GM18861 (cell line): ENCODE measurements at regions not wholly inside any gene's neighbourhood (a gene's known extent, or its start where the extent isn't known, plus 50 kb on each side); places are given as distances from the start of the nearest gene placed in this dataset.
"Not testable (repeated sequence)": the region's sequence is repeated elsewhere in the genome, so short reads cannot be mapped to it uniquely, and the experiment has no call there.

ENCODE experiments used
- ATAC-seq: cut with Tn5 transposase; IDR thresholded peaks from one replicate; pipeline ENCODE4 v1.9.1; 2021; ENCODE audit not compliant: unreplicated experiment

DNA sequence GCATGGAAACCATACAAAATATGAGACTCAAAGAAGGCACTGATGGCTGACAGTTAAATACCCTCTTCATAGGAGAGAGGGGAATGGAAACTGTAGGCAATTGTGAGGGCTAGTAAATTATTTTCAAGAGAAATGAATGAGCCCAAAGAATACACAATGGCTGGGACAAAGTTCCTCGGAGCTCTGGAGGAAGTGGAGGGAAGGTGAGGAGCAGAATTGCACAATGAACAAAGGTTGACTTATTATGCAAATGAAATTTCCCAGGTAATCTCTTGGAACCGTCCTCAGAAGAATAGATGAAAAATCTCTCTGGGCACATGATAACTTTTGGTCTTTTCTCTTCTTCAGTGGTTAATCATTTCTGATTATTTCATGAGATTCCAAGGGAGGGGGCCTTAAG lies 202.6 kb upstream of the VCX start:
- ATAC-seq, result no peak

DNA sequence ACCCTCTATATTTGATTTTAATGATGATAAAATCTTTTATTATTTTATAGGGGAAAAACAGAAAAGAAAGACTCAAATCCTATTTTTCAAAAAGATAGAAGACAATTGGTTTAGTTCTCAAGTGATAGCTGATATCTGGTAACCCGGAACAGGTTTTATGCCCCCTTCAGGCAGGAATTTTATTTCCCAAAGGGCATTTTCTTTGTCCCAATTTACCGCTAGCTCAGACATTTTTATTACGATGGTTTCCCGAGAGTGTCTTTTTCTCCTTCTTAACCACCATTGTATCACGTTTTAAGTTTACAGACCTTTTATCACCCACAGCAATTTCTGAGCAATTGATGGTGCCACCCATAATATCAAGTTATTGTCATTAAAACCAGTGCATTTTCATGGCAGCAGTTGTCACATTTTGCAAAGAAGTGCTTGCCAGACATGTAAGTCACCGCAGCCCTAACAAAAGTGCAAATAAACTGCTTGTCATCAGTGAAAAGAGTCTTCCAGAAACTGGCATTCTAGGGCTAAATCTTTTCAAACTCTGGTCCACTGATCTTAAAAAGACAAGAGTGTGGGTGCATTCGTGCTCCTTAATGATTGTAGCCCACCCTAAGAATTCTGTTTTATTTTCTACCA lies 204.8 kb upstream of the VCX start:
- ATAC-seq, result no peak

DNA sequence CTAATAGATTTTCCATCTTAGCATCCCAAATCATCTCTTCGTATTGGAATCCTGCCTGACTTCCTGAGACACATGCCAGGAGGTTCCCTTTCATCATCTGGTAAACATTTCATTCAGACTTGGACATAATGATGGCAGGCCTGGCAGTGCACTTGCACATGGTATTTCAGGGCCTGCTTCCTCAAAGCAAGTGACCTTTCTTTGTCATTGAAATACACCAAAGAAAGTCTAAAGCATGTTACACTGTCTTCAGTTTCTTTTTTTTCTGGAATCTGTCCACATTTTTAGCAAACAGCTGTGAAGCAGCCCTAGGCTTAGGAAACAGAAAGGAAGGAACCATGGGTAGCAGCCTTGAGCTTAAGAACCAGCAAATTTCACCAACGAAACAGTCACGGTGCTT lies 205.9 kb upstream of the VCX start:
- no peak for ATAC-seq

DNA sequence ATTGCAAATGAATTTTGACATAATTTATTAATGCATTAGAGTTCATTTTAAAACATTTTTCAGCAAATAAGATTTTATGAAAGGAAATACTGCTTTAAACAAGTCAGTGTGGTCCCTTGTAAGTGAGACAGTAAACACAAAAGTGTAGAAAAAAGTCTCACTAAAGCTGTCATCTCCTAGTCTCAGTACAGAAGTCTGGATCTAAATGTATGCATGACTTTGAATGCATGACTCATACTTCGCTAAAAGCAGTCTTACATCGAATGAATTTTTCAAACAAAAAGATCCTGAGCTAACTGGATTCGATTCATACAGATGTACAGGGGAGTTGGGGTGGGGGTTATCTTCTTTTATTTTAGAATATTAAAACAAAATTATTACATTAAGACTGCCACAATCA lies 207.4 kb upstream of the VCX start:
- no peak for ATAC-seq

DNA sequence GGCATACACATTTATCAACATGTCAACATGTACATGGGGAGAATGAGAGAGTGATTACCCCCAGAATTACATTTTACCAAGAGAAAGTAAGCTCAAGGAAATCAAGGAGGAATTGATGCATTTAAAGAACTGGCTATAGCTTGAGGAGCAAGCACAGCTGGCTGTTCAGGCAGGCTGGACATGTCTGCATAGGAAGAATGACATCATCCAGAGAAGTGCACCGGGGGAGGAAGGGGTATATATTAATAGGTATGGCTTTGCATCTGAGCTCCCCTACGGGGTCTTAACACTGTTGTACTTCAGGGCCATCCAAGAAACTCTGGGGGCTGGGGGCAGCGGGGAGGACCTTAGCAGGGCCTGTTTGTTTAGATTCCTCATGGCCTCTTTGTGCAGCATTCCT lies 222.4 kb upstream of the VCX start:
- ATAC-seq, result no peak

DNA sequence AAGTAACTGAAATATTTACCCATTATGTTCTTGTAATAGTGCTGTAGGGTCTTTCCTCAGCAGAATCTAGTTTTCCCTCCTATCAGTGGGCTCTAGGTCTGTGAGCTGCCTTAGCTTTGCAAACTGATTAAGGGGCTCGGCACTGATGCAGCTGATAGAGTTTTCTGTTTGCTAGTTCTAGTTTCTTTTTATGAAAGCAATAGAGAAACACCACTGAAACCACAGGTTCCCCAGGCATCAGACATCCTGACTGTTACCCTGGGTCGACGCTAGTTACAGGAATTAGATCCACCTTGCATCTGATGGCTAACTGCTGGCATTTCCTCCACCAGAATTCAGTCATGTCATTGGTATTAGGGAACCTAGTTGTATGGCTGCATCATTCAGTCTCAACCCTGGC lies 225.0 kb upstream of the VCX start:
- no peak for ATAC-seq

DNA sequence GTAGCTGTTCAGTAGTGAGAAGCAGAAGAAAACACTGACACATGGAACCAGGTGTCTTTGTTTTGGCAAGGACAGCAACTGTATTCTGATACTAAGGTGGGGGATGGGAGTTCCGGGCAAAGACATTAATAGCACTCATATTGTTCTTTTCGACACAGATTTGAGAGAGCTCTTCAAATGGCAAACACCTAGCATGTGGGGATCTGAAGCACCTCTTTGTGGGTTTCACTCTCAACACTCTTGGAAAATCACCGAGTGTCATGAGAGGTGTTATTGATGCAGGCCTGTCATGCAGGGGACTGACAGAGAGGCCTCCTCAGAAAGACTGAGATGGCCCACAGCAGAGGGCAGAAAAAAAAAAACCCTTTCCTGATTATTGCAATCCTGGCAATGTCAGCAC lies 228.4 kb upstream of the VCX start:
- no peak for ATAC-seq

DNA sequence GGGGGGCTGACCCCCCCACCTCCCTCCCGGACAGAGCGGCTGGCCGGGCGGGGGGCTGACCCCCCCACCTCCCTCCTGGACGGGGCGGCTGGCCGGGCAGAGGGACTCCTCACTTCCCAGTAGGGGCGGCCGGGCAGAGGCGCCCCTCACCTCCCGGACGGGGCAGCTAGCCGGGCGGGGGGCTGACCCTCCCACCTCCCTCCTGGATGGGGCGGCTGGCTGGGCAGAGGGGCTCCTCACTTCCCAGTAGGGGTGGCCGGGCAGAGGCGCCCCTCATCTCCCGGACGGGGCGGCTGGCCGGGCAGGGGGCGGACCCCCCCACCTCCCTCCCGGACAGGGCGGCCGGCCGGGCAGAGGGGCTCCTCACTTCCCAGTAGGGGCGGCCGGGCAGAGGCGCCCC lies 234.3 kb upstream of the VCX start:
- not testable (repeated sequence) for ATAC-seq

DNA sequence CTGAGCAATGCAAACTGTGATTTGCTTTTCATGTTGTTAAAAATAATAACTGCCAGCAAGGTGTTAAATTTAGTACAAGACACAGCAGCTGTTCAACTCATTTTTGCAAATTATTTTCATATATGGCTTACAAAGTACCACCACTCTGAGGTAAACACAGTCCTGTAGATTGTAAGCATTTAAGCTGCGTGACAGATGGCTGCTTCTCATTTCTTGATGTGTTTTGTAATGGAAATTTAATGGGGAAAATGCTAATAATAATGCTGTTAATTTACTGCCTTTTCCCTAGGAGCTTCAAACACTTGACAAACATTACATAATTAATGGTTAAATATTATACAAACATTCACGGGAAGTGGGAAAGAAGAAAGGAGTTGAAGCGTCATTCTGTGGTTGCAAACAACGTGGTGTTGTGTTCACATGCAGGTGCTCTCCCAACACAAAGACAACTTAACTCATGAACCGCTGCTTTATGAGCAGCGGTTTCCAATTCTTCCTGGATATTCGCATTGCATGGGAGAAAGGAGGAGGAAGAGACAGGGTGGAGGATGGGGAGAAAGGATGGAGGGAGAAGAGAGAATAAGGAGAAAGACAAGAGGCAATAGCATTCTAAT lies 236.8 kb upstream of the VCX start:
- ATAC-seq, result no peak

DNA sequence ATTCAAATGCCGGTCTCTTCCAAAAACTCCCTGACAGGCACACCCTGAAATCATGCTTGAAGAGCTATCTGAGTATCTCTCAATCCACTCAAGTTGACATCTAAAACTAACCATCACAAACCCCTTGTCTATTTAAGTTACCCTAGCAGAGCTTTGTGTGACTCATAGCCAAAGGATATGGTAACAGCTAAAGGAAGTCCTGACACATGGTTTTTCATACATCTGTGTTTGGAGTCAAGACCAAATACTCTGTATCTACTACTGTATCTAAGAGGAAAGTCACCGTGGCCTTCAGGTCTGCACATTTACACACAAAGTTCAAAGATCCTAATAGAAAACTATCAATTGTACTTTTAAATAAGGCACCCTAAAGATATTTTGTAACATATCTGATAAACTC lies 239.6 kb upstream of the VCX start:
- no peak for ATAC-seq

DNA sequence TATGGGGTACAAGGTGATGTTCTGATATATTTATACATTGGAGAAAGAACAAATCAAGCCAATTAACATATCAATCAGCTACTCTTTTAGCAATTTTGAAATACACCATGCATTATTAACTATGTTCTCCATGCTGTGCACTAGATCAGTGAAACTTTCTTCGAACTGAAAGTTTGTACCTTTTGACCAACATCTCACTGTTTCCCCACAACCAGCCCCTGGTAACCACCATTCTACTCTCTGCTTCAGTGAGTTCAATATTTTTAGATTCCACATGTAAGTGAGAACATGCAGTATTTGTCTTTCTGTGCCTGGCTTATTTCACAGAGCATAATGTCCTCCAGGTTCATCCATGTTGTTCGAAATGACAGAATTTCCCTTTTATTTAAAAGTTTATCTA lies 246.1 kb upstream of the VCX start:
- no peak for ATAC-seq

DNA sequence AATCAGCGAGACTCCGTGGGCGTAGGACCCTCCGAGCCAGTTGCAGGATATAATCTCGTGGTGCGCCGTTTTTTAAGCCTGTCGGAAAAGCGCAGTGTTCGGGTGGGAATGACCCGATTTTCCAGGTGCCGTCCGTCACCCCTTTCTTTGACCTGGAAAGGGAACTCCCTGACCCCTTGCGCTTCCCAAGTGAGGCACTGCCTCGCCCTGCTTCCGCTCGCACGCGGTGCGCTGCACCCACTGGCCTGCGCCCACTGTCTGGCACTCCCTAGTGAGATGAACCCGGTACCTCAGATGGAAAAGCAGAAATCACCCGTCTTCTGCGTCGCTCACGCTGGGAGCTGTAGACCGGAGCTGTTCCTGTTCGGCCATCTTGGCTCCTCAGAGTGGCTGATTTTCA lies 249.6 kb upstream of the VCX start:
- ATAC-seq, result not testable (repeated sequence)

DNA sequence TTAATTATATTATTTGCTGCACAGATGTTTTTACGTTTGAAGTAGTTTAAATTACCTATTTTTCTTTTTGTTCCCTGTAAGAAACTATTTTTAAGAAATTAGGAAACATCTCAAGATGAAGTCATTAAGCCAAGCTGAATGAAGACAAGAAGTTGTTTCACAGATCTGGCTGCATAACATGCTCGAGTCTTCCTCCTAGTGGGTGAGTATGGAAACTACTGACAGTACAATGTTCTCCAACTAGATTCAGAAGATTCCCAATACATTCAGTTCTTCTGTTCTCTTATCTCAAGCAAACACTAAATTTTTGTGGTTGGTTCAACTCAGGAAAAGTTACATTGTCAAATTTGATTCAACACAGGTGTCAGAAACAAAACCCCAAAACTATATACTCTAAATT lies 256.8 kb upstream of the VCX start:
- ATAC-seq, result no peak

DNA sequence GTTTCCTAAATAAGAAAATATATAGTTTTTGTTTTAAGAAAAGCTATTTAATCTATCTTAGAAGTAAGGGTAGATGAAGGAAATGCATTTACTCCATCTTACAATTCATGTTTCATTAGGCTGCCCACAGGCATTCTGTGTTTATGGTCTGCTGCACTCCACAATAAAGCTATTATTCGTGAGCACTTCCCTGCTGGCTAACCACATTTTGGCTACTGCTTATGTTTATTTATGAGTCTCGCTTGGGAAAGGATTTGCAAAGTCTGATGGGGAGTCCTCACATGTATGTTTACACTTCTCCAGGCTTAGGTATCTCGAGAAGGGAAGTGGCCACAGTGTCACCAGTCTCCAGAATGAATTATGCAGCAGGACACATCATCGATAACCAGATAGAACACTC lies 260.8 kb upstream of the VCX start:
- no peak for ATAC-seq

DNA sequence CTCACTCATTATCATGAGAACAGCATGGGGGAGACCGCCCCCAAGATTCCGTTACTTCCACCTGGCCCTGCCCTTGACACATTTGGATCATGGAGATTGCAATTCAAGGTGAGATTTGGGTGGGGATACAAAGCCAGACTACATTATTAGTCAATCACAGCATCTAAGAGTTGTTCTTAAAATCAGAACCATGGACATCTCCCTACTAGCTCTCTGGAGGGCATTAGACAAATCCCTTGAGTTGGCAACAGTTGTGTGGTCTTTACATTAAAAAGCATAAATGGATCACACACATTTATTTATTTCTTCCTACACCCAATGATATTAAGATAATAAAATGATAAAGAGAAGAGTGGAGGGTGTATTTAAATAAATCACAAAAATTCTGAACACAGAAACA lies 262.8 kb upstream of the VCX start:
- ATAC-seq, result no peak

DNA sequence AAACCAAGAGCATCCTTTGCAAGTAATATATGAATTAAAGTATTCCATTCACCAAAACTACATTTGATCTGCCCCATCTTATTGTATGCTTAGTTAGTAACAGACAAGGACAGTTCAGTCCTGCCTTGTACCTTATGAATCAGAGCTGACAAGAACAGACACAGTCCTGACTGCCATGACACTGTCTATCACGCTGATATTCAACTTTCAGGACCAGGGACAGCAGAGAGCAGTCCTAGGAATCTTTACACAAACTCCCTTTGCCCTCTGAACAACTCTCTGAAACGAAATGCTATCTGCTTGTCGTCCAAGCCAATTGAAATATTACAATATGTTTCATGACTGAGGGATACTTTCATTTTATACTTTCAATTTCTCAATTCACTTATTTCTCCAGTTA lies 268.6 kb upstream of the VCX start:
- ATAC-seq, result no peak

DNA sequence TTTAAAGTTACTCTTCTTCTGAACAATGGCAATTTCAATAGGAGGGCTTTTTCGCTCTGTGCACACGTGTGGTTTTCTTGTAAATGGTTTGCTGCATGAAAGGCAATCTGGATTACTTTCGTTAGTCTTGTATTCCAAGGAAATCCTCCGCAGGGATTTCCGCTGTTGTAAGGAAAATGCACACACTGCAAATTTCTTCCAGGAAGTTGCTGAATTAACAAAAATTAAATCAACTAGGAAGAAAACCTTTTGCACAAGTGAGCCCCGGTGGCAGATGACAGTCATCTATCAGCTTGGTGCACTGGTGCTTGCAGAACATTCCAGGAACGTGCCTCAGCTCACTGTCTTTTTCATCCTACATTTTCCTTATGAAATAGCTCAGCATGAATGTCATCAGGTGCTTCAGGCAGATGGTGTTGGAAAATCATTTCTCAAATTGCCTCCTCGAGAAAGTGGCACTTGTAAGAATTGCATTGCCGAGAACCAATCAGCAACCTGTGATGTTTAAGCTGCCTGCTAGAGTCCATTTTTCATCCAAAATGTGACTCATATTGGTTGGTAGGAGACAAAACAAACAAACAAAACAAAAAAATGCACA lies 272.4 kb upstream of the VCX start:
- no peak for ATAC-seq

DNA sequence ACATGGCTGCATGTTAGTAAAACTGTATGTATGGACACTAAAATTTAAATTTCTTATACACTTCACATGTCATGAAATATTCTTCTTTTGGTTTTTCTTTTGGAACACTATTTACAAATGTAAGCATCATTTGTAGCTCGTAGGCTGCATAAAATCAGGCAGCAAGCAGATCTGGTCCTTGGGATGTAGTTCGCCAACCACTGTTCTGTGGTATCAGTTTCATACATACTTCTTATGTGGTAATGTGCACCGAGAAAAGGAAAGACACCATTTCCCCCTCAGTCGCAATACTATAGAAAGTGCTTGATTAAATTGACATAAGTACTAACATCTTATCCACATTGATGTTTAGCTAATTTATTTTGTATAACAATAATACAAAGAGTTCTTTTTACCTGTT lies 274.4 kb upstream of the VCX start:
- ATAC-seq, result no peak

DNA sequence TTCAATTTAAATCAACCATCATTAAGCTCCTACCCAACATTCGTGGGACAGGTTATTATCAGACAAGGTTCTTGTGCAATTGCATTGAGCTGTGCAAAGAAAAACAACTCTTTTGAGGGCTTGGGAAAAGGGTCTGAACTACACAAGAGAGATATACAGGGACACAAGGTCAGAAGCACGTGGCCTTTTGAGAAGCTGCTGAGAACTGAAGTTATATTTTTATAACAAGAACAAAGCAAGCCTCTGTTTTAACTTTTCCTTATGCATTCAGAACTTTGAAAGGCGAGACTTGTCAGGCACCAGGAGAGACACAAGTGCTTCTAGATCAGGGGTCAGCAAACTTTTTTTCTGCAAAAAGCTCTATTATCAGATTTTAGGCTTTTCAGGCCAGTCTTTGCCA lies 274.8 kb upstream of the VCX start:
- ATAC-seq, result no peak

DNA sequence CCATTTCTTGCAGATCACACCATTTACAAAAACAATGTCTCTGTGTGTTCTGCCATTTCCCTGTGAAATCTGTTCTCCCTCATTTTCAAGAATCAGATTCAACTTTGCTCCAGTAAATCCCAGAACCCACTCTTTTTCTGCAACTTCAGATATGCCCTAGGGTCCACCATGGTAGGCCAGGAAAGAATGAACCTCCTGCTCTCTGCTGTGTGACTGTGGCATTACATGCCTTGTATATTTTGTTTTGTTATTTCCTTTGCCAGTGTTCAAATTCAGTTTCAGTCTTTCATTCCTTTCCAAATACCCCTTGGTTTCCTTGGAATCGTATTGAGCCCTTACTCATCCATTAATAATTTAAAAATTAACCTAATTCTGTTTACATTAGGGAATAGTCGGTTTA lies 290.2 kb upstream of the VCX start:
- ATAC-seq, result no peak

DNA sequence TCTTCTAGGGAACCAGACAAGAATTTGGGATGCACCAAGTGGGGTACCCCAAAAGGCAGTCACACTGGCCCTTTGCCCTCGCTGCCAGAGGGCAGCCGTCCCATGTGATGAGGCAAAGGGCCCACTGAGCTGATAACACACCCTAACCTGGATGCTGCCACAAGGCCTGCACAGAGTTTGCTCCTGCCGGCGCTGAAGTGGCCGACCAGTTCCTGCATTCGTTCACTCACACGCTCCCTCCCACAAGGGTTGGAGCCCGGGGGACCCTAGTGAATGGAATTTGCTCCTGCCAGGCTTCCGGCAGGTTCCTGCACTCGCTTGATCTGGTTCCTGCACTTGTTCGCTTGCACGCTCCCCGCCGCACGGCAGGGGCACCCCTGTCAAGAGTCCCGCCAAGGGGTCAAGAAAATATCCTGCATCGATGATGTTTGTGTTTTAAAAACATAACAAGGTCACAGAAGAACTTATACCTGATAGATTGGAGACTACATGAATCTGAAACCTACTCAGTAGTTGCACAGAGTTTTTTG lies 296.4 kb upstream of the VCX start:
- ATAC-seq, result no peak

DNA sequence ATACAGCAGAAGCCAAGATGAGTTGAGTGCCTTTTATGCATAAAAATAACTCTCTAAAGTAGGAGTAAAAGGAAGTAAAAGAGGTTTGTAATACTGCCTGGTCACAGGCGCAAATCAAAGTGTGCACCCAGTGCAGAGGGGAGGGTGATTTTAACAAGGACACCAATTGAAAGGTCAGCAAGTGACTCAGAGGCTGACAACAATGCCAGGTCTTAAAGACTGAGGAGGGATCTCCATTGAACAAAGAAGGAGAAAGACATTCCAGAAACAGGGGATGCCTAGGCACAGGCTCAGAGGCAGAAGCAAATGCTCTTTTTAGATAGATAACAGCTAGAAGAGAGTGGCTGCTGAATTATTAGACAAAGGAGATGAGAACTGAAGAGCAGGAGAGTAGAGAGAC lies 297.4 kb upstream of the VCX start:
- ATAC-seq, result no peak
